HAP-1 (cell line): ENCODE measurements at regions not wholly inside any gene's neighbourhood (a gene's known extent, or its start where the extent isn't known, plus 50 kb on each side); places are given as distances from the start of the nearest gene placed in this dataset.

Source experiments
- DNase-seq, 2 experiments: peaks; one replicate each; pipeline ENCODE4 v3.0.0-alpha.2; 2016 to 2020; ENCODE audit warnings: low spot score in 2 of 2
- H3K27me3 ChIP-seq: fragments of 250-450 bp; sonication (Bioruptor Pico); 2 replicates; pipeline ENCODE4 v1.5.1; 2020; ENCODE audit warnings: low read depth, mild to moderate bottlenecking, moderate library complexity
- H3K36me3 ChIP-seq: fragments of 250-450 bp; sonication (Bioruptor Pico); replicated peaks from 2 replicates; pipeline ENCODE4 v1.5.1; 2020; ENCODE audit warnings: mild to moderate bottlenecking
- H3K4me1 ChIP-seq: fragments of 250-450 bp; sonication (Bioruptor Pico); 2 replicates; pipeline ENCODE4 v1.5.1; 2020; ENCODE audit warnings: mild to moderate bottlenecking
- H3K4me3 ChIP-seq: fragments of 250-450 bp; sonication (Bioruptor Pico); 2 replicates; pipeline ENCODE4 v1.5.1; 2020; ENCODE audit warnings: mild to moderate bottlenecking, moderate library complexity
- H3K9me3 ChIP-seq: fragments of 250-450 bp; sonication (Bioruptor Pico); 2 replicates; pipeline ENCODE4 v1.5.1; 2020; ENCODE audit warnings: mild to moderate bottlenecking, moderate library complexity
- in situ Hi-C: fragments of 300-500 bp; cut with MboI; formaldehyde crosslinking; loops from 3 replicates; pipeline ENCODE4 v1.14.3; 2020; ENCODE audit warnings: low sequenced_read_pairs, inconsistent platforms, mixed read lengths

GRCh38 chr4:179569549-179569948 lies 2127.3 kb upstream of the AGA start:
- no peaks in the 10 kb centered on the region for H3K36me3 ChIP-seq
- no peaks in the 10 kb centered on the region for H3K4me1 ChIP-seq
- DNase-seq: no peak
- no peak overlapping the region for H3K4me3 ChIP-seq
- H3K9me3 ChIP-seq: no peaks in the 10 kb centered on the region
- H3K27me3 ChIP-seq: no peaks in the 10 kb centered on the region
- in situ Hi-C loops: no loop called here

- no peak overlapping the region for H3K4me3 ChIP-seq
- H3K4me1 ChIP-seq: peaks cover 10% of the 10 kb centered on the region
- H3K27me3 ChIP-seq: no peaks in the 10 kb centered on the region
- H3K9me3 ChIP-seq: no peaks in the 10 kb centered on the region
- DNase-seq: no peak
- in situ Hi-C loops: no loop called here
- H3K36me3 ChIP-seq: no peaks in the 10 kb centered on the region
Observed at GRCh38 chr4:179582164-179582905, 2140.1 kb upstream of the AGA start.

- peaks cover 10% of the 10 kb centered on the region for H3K4me1 ChIP-seq
- H3K9me3 ChIP-seq: no peaks in the 10 kb centered on the region
- no peaks in the 10 kb centered on the region for H3K36me3 ChIP-seq
- DNase-seq: no peak
- H3K27me3 ChIP-seq: no peaks in the 10 kb centered on the region
- no peak overlapping the region for H3K4me3 ChIP-seq
- in situ Hi-C loops: no loop called here
Observed at GRCh38 chr4:179583221-179583620, 2141.0 kb upstream of the AGA start.

- no peak for DNase-seq
- no peaks in the 10 kb centered on the region for H3K27me3 ChIP-seq
- no peak overlapping the region for H3K4me3 ChIP-seq
- peaks cover 10% of the 10 kb centered on the region for H3K4me1 ChIP-seq
- in situ Hi-C loops: no loop called here
- H3K9me3 ChIP-seq: no peaks in the 10 kb centered on the region
- H3K36me3 ChIP-seq: no peaks in the 10 kb centered on the region
Observed at GRCh38 chr4:179584101-179584500, 2141.9 kb upstream of the AGA start.

- Histone ChIP-seq H3K4me3 (no peak overlapping the region), H3K27me3 (no peaks in the 10 kb centered on the region), H3K36me3 (no peaks in the 10 kb centered on the region), H3K9me3 (no peaks in the 10 kb centered on the region), H3K4me1 (peaks cover 10% of the 10 kb centered on the region)
- DNase-seq: peak; percentile 16 to 84
- in situ Hi-C loops: no loop called here
Observed at GRCh38 chr4:179585761-179586160, 2143.5 kb upstream of the AGA start.

- peaks cover 10% of the 10 kb centered on the region for H3K4me1 ChIP-seq
- no peak for DNase-seq
- H3K27me3 ChIP-seq: no peaks in the 10 kb centered on the region
- H3K36me3 ChIP-seq: no peaks in the 10 kb centered on the region
- no peak overlapping the region for H3K4me3 ChIP-seq
- in situ Hi-C loops: no loop called here
- no peaks in the 10 kb centered on the region for H3K9me3 ChIP-seq
Observed at GRCh38 chr4:179586460-179586859, 2144.2 kb upstream of the AGA start.

GRCh38 chr4:179595671-179596410 lies 2153.6 kb upstream of the AGA start:
- no peaks in the 10 kb centered on the region for H3K27me3 ChIP-seq
- DNase-seq: no peak
- H3K4me3 ChIP-seq: no peak overlapping the region
- H3K9me3 ChIP-seq: no peaks in the 10 kb centered on the region
- in situ Hi-C loops: no loop called here
- H3K4me1 ChIP-seq: no peaks in the 10 kb centered on the region
- H3K36me3 ChIP-seq: no peaks in the 10 kb centered on the region

GRCh38 chr4:179596621-179597020 lies 2154.4 kb upstream of the AGA start:
- H3K9me3 ChIP-seq: no peaks in the 10 kb centered on the region
- no peak for DNase-seq
- no peaks in the 10 kb centered on the region for H3K36me3 ChIP-seq
- no peaks in the 10 kb centered on the region for H3K27me3 ChIP-seq
- in situ Hi-C loops: no loop called here
- no peak overlapping the region for H3K4me3 ChIP-seq
- H3K4me1 ChIP-seq: no peaks in the 10 kb centered on the region

GRCh38 chr4:179597301-179597700 lies 2155.1 kb upstream of the AGA start:
- Histone ChIP-seq H3K4me3 (no peak overlapping the region), H3K4me1 (no peaks in the 10 kb centered on the region), H3K9me3 (no peaks in the 10 kb centered on the region), H3K27me3 (no peaks in the 10 kb centered on the region), H3K36me3 (no peaks in the 10 kb centered on the region)
- in situ Hi-C loops: no loop called here
- no peak for DNase-seq

GRCh38 chr4:179601671-179602070 lies 2159.4 kb upstream of the AGA start:
- Histone ChIP-seq H3K4me1 (no peaks in the 10 kb centered on the region), H3K4me3 (no peak overlapping the region), H3K9me3 (no peaks in the 10 kb centered on the region), H3K36me3 (no peaks in the 10 kb centered on the region), H3K27me3 (no peaks in the 10 kb centered on the region)
- DNase-seq: no peak
- in situ Hi-C loops: no loop called here

- Histone ChIP-seq H3K4me3 (no peak overlapping the region), H3K27me3 (no peaks in the 10 kb centered on the region), H3K36me3 (no peaks in the 10 kb centered on the region), H3K9me3 (no peaks in the 10 kb centered on the region), H3K4me1 (no peaks in the 10 kb centered on the region)
- in situ Hi-C loops: no loop called here
- no peak for DNase-seq
Observed at GRCh38 chr4:179605196-179605595, 2163.0 kb upstream of the AGA start.

GRCh38 chr4:179607003-179607402 lies 2164.8 kb upstream of the AGA start:
- in situ Hi-C loops: no loop called here
- Histone ChIP-seq H3K36me3 (no peaks in the 10 kb centered on the region), H3K27me3 (no peaks in the 10 kb centered on the region), H3K9me3 (no peaks in the 10 kb centered on the region), H3K4me1 (no peaks in the 10 kb centered on the region), H3K4me3 (no peak overlapping the region)
- no peak for DNase-seq

GRCh38 chr4:179615704-179616103 lies 2173.5 kb upstream of the AGA start:
- H3K27me3 ChIP-seq: no peaks in the 10 kb centered on the region
- DNase-seq: no peak
- H3K36me3 ChIP-seq: no peaks in the 10 kb centered on the region
- H3K4me1 ChIP-seq: no peaks in the 10 kb centered on the region
- no peaks in the 10 kb centered on the region for H3K9me3 ChIP-seq
- H3K4me3 ChIP-seq: no peak overlapping the region
- in situ Hi-C loops: no loop called here

- Histone ChIP-seq H3K9me3 (no peaks in the 10 kb centered on the region), H3K36me3 (no peaks in the 10 kb centered on the region), H3K4me3 (no peak overlapping the region), H3K4me1 (no peaks in the 10 kb centered on the region), H3K27me3 (no peaks in the 10 kb centered on the region)
- DNase-seq: no peak
- in situ Hi-C loops: no loop called here
Observed at GRCh38 chr4:179618966-179619365, 2176.7 kb upstream of the AGA start.
